NB4 (cell line): ENCODE measurements at regions not wholly inside any gene's neighbourhood (a gene's known extent, or its start where the extent isn't known, plus 50 kb on each side); places are given as distances from the start of the nearest gene placed in this dataset.

Experiments
- CTCF ChIP-seq: IDR thresholded peaks from one replicate; pipeline ENCODE4 v1.5.1; 2012; ENCODE audit warnings: low read depth, low read length
- MYC ChIP-seq: IDR thresholded peaks from 2 replicates; pipeline ENCODE4 v1.6.1; 2011; ENCODE audit warnings: low read depth, low read length
- POLR2A ChIP-seq: IDR thresholded peaks from 2 replicates; pipeline ENCODE4 v1.6.1; 2011; ENCODE audit warnings: mild to moderate bottlenecking; ENCODE audit not compliant: insufficient read length; ENCODE audit errors: extremely low read depth

DNA sequence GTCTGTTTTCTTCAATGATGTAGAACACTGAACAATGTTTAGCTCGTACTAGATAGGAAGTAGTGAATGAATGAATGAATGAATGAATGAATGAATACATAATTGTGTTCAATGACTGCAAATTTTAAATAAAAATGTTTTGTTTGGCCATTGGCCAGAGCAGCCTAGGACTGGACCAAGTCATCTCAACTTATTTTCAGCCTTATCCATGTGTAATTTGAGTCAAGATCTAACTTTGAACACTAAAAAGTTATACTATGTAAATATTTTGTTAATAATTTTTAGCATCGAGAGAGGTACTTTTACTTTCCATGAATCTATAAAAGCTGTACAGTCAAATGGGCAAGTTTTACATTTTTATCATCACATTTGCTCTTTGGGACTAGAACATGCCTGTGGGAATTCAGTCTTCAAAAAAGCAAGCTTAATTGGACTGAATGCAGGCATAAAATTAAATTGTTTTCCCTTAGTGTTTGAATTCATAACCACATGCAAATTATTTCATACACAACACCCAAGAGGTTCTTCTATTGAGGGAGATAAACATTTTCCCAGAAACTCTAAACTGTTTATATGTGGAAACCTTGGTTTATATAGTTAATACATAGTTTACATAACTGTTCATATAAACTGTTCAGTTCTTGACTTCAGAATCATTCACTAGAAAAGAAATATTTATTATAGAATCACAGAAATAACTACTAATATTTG is 222.1 kb upstream of the ANO3 start:
- TF ChIP-seq CTCF (no peak), POLR2A (no peak), MYC (no peak)
